WTC11 (cell line): ENCODE measurements at regions not wholly inside any gene's neighbourhood (a gene's known extent, or its start where the extent isn't known, plus 50 kb on each side); places are given as distances from the start of the nearest gene placed in this dataset.

Experiments
- CREM ChIP-seq: sonication (generic); formaldehyde crosslinking; IDR thresholded peaks from 2 replicates; pipeline ENCODE4 v1.8.1; 2022; ENCODE audit warnings: mild to moderate bottlenecking, missing genetic modification reagents, moderate library complexity
- CTCF ChIP-seq: fragments of 200-600 bp; IDR thresholded peaks from 2 replicates; pipeline ENCODE4 v1.8.0; 2022; ENCODE audit warnings: antibody characterized with exemption

- TF ChIP-seq CTCF (no peak), CREM (CRISPR knock-in tag) (no peak)
Measured at GRCh38 chr18:41461114-41461513, 493.9 kb upstream of the PIK3C3 start.
